OCI-M2 (cell line): ENCODE measurements at regions not wholly inside any gene's neighbourhood (a gene's known extent, or its start where the extent isn't known, plus 50 kb on each side); places are given as distances from the start of the nearest gene placed in this dataset.

Experiments
- DNase-seq: peaks from one replicate; lab custom pipeline; 2025; ENCODE audit not compliant: unreplicated experiment; lab: John Stamatoyannopoulos, UW

- no peak for DNase-seq
Measured at GRCh38 chr15:31852933-31853799, 177.1 kb upstream of the CHRNA7 start.

GRCh38 chr15:31856581-31856980 lies 173.7 kb upstream of the CHRNA7 start:
- no peak for DNase-seq

- no peak for DNase-seq
Measured at GRCh38 chr15:31857194-31857593, 173.1 kb upstream of the CHRNA7 start.

- no peak for DNase-seq
Measured at GRCh38 chr15:31858026-31858425, 172.3 kb upstream of the CHRNA7 start.

GRCh38 chr15:31866248-31866647 lies 164.1 kb upstream of the CHRNA7 start:
- DNase-seq: no peak

GRCh38 chr15:31867536-31868442 lies 162.5 kb upstream of the CHRNA7 start:
- DNase-seq: no peak

- DNase-seq: no peak
Measured at GRCh38 chr15:31869686-31870307, 160.5 kb upstream of the CHRNA7 start.

- peak; percentile 44 for DNase-seq
Measured at GRCh38 chr15:31870328-31871165, 159.8 kb upstream of the CHRNA7 start, which contains the start of gene OTUD7A. TSS of gene OTUD7A (minus strand) at chr15:31870673.

- DNase-seq: no peak
Measured at GRCh38 chr15:31871166-31871886, 159.0 kb upstream of the CHRNA7 start.

- no peak for DNase-seq
Measured at GRCh38 chr15:31871887-31872281, 158.4 kb upstream of the CHRNA7 start.

GRCh38 chr15:31887246-31887645 lies 143.1 kb upstream of the CHRNA7 start:
- no peak for DNase-seq

- no peak for DNase-seq
Measured at GRCh38 chr15:31892513-31892912, 137.8 kb upstream of the CHRNA7 start.

GRCh38 chr15:31893780-31894179 lies 136.5 kb upstream of the CHRNA7 start:
- no peak for DNase-seq

- no peak for DNase-seq
Measured at GRCh38 chr15:31897746-31898145, 132.6 kb upstream of the CHRNA7 start.

- DNase-seq: no peak
Measured at GRCh38 chr15:31901501-31901900, 128.8 kb upstream of the CHRNA7 start.

- DNase-seq: no peak
Measured at GRCh38 chr15:31905054-31905453, 125.3 kb upstream of the CHRNA7 start.

- no peak for DNase-seq
Measured at GRCh38 chr15:31925541-31925940, 104.8 kb upstream of the CHRNA7 start.

- DNase-seq: no peak
Measured at GRCh38 chr15:31930967-31931366, 99.3 kb upstream of the CHRNA7 start.

GRCh38 chr15:31932576-31932975 lies 97.7 kb upstream of the CHRNA7 start:
- no peak for DNase-seq

- no peak for DNase-seq
Measured at GRCh38 chr15:31934821-31935220, 95.5 kb upstream of the CHRNA7 start.
